Astrocyte of the cerebellum (primary cell): ENCODE measurements at regions not wholly inside any gene's neighbourhood (a gene's known extent, or its start where the extent isn't known, plus 50 kb on each side); places are given as distances from the start of the nearest gene placed in this dataset.

ENCODE experiments used
- DNase-seq: peaks from one replicate; pipeline ENCODE4 v3.0.0-alpha.2; 2011; ENCODE audit warnings: low read depth
- H3K4me3 ChIP-seq: 2 replicates; pipeline ENCODE4 v1.5.1; 2011; ENCODE audit warnings: mild to moderate bottlenecking, low read depth, low read length, moderate library complexity
- in situ Hi-C: cut with HindIII; loops from 2 replicates; pipeline ENCODE4 v1.10.0; 2017; ENCODE audit warnings: low sequenced_read_pairs
- TF ChIP-seq, protein P1 (sequence below): IDR thresholded peaks from 2 replicates; pipeline ENCODE4 v1.5.1; 2012; ENCODE audit warnings: low read length, low read depth, moderate library complexity, mild to moderate bottlenecking; ENCODE audit errors: missing control alignments

DNA sequence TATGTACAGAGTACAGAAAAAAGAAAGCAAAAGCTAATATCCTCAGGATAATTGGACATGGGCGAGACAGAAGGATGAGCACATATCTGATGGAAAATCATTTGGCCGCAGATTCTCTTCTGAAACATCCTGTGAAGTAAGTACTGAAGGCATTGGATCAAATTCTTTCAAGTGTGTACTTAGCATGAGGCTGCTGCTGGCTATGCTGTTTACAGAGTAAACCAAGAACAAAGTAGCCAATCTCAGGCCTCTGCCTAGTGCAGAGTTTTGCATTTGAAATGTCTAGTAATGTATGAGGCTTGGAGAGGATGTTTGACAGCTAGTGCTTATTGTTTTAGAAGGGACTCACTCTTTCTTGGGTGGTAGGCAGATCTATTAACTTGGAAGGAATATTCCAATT is 128.5 kb downstream of the MAGEC2 start:
- TF ChIP-seq, protein P1, sequence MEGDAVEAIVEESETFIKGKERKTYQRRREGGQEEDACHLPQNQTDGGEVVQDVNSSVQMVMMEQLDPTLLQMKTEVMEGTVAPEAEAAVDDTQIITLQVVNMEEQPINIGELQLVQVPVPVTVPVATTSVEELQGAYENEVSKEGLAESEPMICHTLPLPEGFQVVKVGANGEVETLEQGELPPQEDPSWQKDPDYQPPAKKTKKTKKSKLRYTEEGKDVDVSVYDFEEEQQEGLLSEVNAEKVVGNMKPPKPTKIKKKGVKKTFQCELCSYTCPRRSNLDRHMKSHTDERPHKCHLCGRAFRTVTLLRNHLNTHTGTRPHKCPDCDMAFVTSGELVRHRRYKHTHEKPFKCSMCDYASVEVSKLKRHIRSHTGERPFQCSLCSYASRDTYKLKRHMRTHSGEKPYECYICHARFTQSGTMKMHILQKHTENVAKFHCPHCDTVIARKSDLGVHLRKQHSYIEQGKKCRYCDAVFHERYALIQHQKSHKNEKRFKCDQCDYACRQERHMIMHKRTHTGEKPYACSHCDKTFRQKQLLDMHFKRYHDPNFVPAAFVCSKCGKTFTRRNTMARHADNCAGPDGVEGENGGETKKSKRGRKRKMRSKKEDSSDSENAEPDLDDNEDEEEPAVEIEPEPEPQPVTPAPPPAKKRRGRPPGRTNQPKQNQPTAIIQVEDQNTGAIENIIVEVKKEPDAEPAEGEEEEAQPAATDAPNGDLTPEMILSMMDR, result no peak
- no peak overlapping the region for H3K4me3 ChIP-seq
- in situ Hi-C loops, result no loop called here
- no peak for DNase-seq

DNA sequence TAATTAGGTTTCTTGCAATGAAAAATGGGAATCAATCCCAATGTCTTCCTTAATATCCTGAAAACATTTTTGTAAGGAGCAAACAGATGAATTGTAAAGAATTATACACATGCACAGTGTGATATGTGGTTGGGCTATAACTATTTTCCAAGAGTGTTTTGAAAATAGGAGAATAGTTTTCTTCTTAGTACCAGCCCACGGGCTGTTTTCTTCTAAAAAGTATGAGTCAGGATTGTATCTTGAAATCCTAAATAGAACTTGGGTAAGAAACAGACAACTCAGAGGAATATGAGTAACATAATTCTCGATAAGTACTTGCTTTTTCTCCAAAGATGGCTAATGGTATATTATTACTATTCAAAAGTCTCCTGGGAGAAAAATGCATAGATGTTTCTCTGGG is 136.7 kb downstream of the MAGEC2 start:
- no peak for DNase-seq
- TF ChIP-seq, protein P1, result no peak
- H3K4me3 ChIP-seq, result no peak overlapping the region
- in situ Hi-C loops, result no loop called here

DNA sequence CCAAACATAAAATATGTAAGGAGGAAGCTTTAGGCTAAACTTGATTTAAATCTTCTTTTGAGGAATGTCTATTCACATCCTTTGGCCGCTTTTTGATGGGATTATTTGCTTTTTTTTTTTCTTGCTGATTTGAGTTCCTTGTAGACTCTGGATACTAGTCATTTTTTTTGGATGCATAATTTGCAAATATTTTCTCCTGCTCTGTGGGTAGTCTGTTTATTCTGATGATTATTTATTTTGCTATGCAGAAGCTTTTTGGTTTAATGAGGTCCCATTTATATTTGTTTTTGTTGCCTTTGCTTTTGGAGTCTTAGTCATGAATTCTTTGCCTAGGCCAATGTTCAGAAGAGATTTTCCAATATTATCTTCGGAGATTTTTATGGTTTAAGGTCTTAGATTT is 144.9 kb downstream of the MAGEC2 start:
- TF ChIP-seq, protein P1, result no peak
- DNase-seq, result no peak
- in situ Hi-C loops, result no loop called here
- H3K4me3 ChIP-seq, result no peak overlapping the region

DNA sequence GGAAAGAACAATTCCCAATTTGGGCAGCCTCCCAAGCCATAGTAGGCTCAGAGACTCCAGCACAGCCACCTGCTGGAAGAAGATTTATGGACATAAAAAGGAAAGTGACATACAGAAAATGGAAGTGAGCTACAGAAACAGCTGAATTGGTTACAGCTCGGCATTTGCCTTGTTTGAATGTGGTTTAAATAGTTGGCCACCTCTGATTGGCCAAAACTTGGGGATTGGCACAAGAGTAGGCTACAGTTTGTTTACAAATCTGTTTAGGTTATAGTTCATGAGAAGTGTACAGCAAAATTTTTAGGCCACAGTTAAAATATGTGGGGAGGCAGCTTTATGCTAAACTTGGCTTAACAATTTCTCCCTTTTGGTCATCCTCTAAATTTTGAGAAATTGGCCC is 150.4 kb downstream of the MAGEC1 start:
- no peak for DNase-seq
- in situ Hi-C loops, result no loop called here
- TF ChIP-seq, protein P1, result no peak
- no peak overlapping the region for H3K4me3 ChIP-seq

DNA sequence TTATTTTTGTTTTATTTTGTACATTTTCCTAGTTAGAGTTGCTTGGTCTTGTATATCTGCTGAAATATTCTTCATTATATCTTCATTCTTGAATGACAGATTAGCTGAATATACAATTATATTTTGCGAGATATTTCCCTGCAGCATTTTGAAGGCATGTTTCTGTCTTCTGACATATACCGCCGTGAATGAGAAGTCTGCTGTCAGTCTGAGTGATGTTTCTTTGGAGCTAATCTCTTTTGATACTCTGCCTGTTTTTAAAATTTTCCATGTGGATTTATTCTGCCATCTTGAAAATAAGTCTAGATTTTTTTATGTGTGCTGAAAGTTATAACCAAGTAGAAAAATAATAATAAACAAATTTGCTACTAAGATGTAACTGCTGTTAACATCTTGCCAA is 148.5 kb downstream of the MAGEC1 start:
- no peak for DNase-seq
- in situ Hi-C loops, result no loop called here
- H3K4me3 ChIP-seq, result no peak overlapping the region
- TF ChIP-seq, protein P1, result no peak

DNA sequence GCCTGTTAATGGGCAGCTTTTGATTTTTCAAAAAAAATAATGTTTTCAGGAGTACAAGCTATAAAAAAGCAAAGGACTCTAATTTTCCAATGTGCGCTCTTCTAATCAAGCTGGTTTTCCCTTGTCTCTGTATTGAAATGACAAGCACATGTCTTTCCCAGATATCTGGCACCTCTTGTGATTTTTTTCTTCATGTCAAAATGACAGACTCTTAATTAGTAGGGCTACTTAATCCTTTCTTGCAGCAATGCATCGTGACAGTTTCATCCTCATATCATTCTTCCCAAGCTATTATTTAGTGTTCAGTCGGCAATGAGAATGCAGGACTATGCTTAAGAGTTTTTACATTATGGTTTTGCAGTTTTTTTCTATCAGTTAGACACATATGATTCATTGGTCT is 139.5 kb downstream of the MAGEC1 start:
- in situ Hi-C loops, result no loop called here
- no peak for DNase-seq
- TF ChIP-seq, protein P1, result no peak
- H3K4me3 ChIP-seq, result no peak overlapping the region

DNA sequence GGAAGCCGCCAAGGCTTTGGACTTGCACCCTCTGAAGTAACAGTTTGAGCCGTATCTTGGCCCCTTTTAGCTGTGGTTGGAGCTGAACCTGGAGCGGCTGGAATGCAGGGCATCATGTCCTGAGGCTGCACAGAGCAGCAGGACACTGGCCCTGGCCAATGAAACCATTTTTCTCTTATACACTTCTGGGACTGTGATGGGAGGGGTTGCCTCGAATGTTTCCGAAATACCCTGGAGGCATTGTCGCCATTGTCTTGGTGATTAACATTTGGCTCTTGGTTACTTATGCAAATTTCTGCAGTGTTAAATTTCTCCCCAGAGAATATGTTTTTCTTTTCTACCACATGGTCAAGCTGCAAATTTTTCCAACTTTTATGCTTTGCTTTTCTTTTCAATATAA is 137.2 kb downstream of the MAGEC1 start:
- TF ChIP-seq, protein P1, result no peak
- in situ Hi-C loops, result no loop called here
- DNase-seq, result no peak
- H3K4me3 ChIP-seq, result no peak overlapping the region
